ENCODE measurements at regions not wholly inside any gene's neighbourhood (a gene's known extent, or its start where the extent isn't known, plus 50 kb on each side); places are given as distances from the start of the nearest gene placed in this dataset.

- DNase-seq (ENCODE audit: low read depth), result no peak
Measured at GRCh38 chr2:71277536-71278103, 50.7 kb upstream of the PAIP2B start.

GRCh38 chr2:71277147-71277475 is 50.2 kb upstream of the PAIP2B start:
- no peak for DNase-seq (ENCODE audit: low read depth)

- peak; percentile 66 for DNase-seq (ENCODE audit: low read depth)
Measured at GRCh38 chr2:71276311-71277146, 49.6 kb upstream of the PAIP2B start.
